ENCODE measurements at regions not wholly inside any gene's neighbourhood (a gene's known extent, or its start where the extent isn't known, plus 50 kb on each side); places are given as distances from the start of the nearest gene placed in this dataset.

- no peak for TF ChIP-seq CTCF (IDR thresholded peaks at IDR 0.05)
- TF ChIP-seq POLR2A (IDR thresholded peaks at IDR 0.05): no peak
Measured at GRCh38 chr7:110309941-110310340, 781.0 kb upstream of the LRRN3 start.

Measured in lower leg skin (tissue), 3 donors.